Suprapubic skin (tissue), 4 donors: ENCODE measurements at regions not wholly inside any gene's neighbourhood (a gene's known extent, or its start where the extent isn't known, plus 50 kb on each side); places are given as distances from the start of the nearest gene placed in this dataset.

ENCODE experiments used
- DNase-seq, 2 donors: peaks; one replicate each; pipeline ENCODE4 v3.0.0-alpha.2; 2019; ENCODE audit warnings: low spot score in 2 of 2
- H3K27ac ChIP-seq: fragments of 200-600 bp; sonication (generic); one replicate; pipeline ENCODE4 v1.5.1; 2019
- H3K27me3 ChIP-seq: fragments of 200-600 bp; sonication (generic); one replicate; pipeline ENCODE4 v1.5.1; 2019
- H3K36me3 ChIP-seq: fragments of 200-600 bp; sonication (generic); one replicate; pipeline ENCODE4 v1.5.1; 2019
- H3K4me1 ChIP-seq: fragments of 200-600 bp; sonication (generic); one replicate; pipeline ENCODE4 v1.5.1; 2019
- H3K4me3 ChIP-seq: fragments of 200-600 bp; sonication (generic); one replicate; pipeline ENCODE4 v1.5.1; 2019; ENCODE audit warnings: mild to moderate bottlenecking
- H3K9me3 ChIP-seq: fragments of 200-600 bp; sonication (generic); one replicate; pipeline ENCODE4 v1.5.1; 2019
- EP300 ChIP-seq: sonication (generic); formaldehyde crosslinking; IDR thresholded peaks from one replicate; pipeline ENCODE4 v1.6.1; 2017; ENCODE audit warnings: antibody characterized with exemption
- POLR2A ChIP-seq, 2 donors: fragments of 450-650 bp; IDR thresholded peaks; one replicate each; pipeline ENCODE4 v1.6.1; 2017; ENCODE audit warnings: antibody characterized with exemption in 2 of 2, mild to moderate bottlenecking in 2 of 2, moderate library complexity in 2 of 2
- POLR2AphosphoS5 ChIP-seq, 3 donors: sonication (generic); formaldehyde crosslinking; IDR thresholded peaks; one replicate each; pipeline ENCODE4 v1.6.1; 2017; ENCODE audit warnings: antibody characterized with exemption in 3 of 3
- WGBS: methylation state at CpG from one replicate; pipeline ENCODE4 v1.1.5; 2018; 5-methylcytosine and 5-hydroxymethylcytosine counted together
- TF ChIP-seq, protein P1 (sequence below), 2 donors: fragments of 200-600 bp in 1 of 2; fragments of 450-650 bp in 1 of 2; sonication (generic) in 1 of 2; IDR thresholded peaks; one replicate each; pipeline ENCODE4 v1.5.1; 2016 to 2019; ENCODE audit warnings: antibody characterized with exemption in 2 of 2, mild to moderate bottlenecking in 1 of 2, moderate library complexity in 1 of 2

DNA sequence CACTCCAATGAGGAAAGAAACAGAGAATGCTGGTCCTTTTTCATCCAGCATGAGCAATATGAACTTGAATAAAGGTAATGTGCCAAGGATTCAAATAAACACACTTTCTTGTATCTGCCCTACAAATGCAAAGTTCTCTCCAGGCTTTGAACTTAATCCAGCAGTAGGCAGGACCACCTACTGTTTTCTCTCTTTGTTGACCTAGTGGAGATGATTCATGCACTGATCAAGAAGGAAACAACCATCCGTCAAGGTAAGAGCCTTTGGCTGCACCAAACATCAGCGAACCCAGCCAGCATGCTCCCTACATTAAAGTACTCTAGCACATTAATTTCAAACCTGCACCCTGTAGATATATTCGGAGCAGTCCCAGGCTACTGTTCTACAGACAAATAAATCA lies 489.3 kb downstream of the GALC start:
- no peak for TF ChIP-seq EP300
- TF ChIP-seq POLR2A (IDR thresholded peaks at IDR 0.05), result no peak
- TF ChIP-seq, protein P1, sequence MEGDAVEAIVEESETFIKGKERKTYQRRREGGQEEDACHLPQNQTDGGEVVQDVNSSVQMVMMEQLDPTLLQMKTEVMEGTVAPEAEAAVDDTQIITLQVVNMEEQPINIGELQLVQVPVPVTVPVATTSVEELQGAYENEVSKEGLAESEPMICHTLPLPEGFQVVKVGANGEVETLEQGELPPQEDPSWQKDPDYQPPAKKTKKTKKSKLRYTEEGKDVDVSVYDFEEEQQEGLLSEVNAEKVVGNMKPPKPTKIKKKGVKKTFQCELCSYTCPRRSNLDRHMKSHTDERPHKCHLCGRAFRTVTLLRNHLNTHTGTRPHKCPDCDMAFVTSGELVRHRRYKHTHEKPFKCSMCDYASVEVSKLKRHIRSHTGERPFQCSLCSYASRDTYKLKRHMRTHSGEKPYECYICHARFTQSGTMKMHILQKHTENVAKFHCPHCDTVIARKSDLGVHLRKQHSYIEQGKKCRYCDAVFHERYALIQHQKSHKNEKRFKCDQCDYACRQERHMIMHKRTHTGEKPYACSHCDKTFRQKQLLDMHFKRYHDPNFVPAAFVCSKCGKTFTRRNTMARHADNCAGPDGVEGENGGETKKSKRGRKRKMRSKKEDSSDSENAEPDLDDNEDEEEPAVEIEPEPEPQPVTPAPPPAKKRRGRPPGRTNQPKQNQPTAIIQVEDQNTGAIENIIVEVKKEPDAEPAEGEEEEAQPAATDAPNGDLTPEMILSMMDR (IDR thresholded peaks at IDR 0.05), result no peak
- TF ChIP-seq POLR2AphosphoS5 (IDR thresholded peaks at IDR 0.05), result no peak
- Histone ChIP-seq H3K4me1 (no peaks in the 10 kb centered on the region), H3K4me3 (no peak overlapping the region), H3K36me3 (no peaks in the 10 kb centered on the region), H3K27ac (no peak overlapping the region), H3K27me3 (no peaks in the 10 kb centered on the region), H3K9me3 (no peaks in the 10 kb centered on the region)
- no peak for DNase-seq
- WGBS, result 68% methylated on average over 3 of the region's 3 CpGs

DNA sequence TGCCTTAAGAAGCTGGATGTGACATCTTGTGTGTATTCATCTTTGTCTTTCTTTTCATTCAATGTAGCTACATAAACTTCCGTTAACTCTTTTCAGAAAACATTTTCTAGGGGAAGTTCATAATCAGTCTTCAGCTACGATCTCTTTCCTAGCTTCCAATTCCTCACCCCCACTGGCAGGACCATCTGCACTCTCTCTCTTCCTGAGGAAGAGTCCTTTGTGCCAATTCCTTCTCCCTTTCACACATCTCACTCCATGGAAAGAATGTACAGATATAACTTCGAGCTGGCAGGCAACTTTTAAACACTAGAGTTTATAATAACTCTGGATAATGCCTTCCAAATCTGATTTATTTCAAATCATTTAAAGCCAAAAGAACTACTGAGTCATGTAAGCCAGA lies 495.7 kb downstream of the GALC start:
- H3K4me3 ChIP-seq, result no peak overlapping the region
- H3K27me3 ChIP-seq, result no peaks in the 10 kb centered on the region
- WGBS, result 67% methylated on average over 3 of the region's 3 CpGs
- no peak overlapping the region for H3K27ac ChIP-seq
- H3K36me3 ChIP-seq, result no peaks in the 10 kb centered on the region
- no peaks in the 10 kb centered on the region for H3K9me3 ChIP-seq
- H3K4me1 ChIP-seq, result no peaks in the 10 kb centered on the region
- DNase-seq, result no peak
- TF ChIP-seq, protein P1 (IDR thresholded peaks at IDR 0.05), result no peak
- TF ChIP-seq POLR2AphosphoS5 (IDR thresholded peaks at IDR 0.05) (no peak), POLR2A (IDR thresholded peaks at IDR 0.05) (no peak), EP300 (no peak)

DNA sequence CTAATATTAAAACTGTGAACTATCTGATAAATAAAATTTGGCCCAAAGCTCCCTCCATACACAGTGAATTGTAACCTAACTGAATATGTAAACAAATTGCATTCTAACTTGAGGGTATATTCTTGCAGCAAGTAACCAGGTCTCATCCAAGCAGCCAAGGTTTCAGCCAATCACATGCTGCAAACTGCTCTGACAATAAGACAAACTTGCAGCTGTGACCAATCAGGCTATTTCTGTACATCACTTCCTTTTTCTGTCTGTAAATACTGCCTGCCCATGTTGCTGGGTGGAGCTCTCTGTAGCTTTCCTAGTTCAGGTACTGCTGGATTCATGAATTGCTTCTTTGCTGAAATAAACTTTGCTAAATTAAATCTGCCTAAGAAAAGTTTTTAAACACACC lies 499.0 kb downstream of the GALC start:
- Histone ChIP-seq H3K4me1 (no peaks in the 10 kb centered on the region), H3K9me3 (no peaks in the 10 kb centered on the region), H3K27ac (no peak overlapping the region), H3K4me3 (no peak overlapping the region), H3K36me3 (no peaks in the 10 kb centered on the region), H3K27me3 (no peaks in the 10 kb centered on the region)
- no peak for TF ChIP-seq POLR2A (IDR thresholded peaks at IDR 0.05)
- TF ChIP-seq POLR2AphosphoS5 (IDR thresholded peaks at IDR 0.05), result no peak
- no peak for DNase-seq

DNA sequence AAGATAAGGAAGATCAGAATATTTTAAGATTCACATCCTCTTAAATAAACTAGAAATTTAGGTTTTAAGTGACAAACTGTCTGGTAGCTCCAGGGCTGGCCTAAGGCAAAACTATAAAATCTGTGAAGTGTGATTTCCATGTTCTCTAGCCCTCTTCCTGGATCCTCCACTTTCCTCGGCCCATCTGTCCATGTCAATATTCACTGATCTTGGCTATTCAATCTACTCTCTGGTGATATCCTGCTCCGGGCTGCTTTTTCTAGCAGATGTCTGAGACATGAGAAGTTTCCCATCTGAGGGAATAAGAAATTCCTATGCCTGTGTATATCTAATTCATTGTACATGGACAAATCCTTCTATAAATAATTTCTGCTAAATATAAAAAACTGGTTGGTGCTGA lies 500.4 kb downstream of the GALC start:
- Histone ChIP-seq H3K27ac (no peak overlapping the region), H3K4me1 (no peaks in the 10 kb centered on the region), H3K27me3 (no peaks in the 10 kb centered on the region), H3K9me3 (no peaks in the 10 kb centered on the region), H3K36me3 (no peaks in the 10 kb centered on the region), H3K4me3 (no peak overlapping the region)
- 67% methylated on average over 2 of the region's 2 CpGs for WGBS
- DNase-seq, result no peak
- TF ChIP-seq, protein P1 (IDR thresholded peaks at IDR 0.05), result no peak
- TF ChIP-seq POLR2A (IDR thresholded peaks at IDR 0.05), result no peak
- TF ChIP-seq POLR2AphosphoS5 (IDR thresholded peaks at IDR 0.05), result no peak
- TF ChIP-seq EP300, result no peak

DNA sequence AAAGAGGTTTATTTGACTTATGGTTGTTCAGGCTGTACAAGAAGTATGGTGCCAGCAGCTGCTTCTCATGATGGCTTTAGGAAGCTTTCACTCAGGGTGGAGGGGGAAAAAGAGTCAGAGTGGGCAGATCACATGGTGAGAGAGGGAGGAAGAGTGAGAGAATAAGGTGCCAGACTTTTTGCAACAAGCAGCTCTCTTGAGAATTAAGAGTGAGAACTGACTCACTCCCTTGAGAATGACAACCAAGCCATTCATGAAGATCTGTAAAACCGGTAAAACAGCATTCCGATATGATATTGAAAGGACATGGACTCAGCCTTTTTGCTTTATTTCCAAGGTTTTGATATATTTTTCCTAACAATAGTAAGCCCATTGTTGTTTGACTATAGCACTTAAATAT lies 501.2 kb downstream of the GALC start:
- H3K27ac ChIP-seq, result no peak overlapping the region
- H3K4me3 ChIP-seq, result no peak overlapping the region
- no peaks in the 10 kb centered on the region for H3K4me1 ChIP-seq
- 75% methylated on average over 2 of the region's 2 CpGs for WGBS
- no peaks in the 10 kb centered on the region for H3K36me3 ChIP-seq
- TF ChIP-seq, protein P1 (IDR thresholded peaks at IDR 0.05), result no peak
- TF ChIP-seq EP300 (no peak), POLR2AphosphoS5 (IDR thresholded peaks at IDR 0.05) (no peak), POLR2A (IDR thresholded peaks at IDR 0.05) (no peak)
- no peaks in the 10 kb centered on the region for H3K9me3 ChIP-seq
- H3K27me3 ChIP-seq, result no peaks in the 10 kb centered on the region
- no peak for DNase-seq

DNA sequence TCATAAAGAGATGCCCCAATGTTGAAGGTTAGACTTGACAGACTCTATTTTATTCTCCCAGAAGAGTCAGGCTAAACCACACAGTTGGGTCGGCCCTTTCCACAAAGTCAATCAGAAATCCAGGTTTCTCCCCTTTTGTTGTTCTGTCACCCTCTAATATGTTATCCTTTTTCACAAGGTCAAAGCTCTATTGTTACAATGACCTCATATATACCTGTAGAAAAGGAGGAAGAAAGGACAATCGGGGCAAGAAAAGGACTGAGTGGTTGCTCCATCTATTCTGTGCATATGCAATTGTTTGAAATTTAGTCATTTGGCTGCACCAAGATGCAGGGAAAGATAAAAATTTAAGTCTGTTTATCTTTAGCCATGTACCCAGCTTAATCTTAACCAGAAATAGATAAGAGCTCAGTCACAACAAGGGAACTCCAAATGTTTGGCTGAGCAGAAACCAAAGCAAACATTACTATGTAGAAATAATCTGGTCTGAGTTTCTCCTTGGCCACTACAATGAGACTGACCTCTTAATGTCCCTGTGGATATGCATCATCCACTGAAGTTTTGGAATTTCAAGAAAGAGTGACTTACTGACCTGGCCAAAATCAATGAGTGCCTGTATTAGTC lies 503.7 kb downstream of the GALC start:
- no peaks in the 10 kb centered on the region for H3K4me1 ChIP-seq
- no peak overlapping the region for H3K4me3 ChIP-seq
- H3K36me3 ChIP-seq, result no peaks in the 10 kb centered on the region
- H3K27me3 ChIP-seq, result no peaks in the 10 kb centered on the region
- no peaks in the 10 kb centered on the region for H3K9me3 ChIP-seq
- no peak for DNase-seq
- TF ChIP-seq POLR2AphosphoS5 (IDR thresholded peaks at IDR 0.05), result no peak
- TF ChIP-seq POLR2A (IDR thresholded peaks at IDR 0.05), result no peak
- no peak for TF ChIP-seq EP300
- TF ChIP-seq, protein P1 (IDR thresholded peaks at IDR 0.05), result no peak
- 83% methylated on average over 2 of the region's 2 CpGs for WGBS
- H3K27ac ChIP-seq, result no peak overlapping the region
